ENCODE measurements at regions not wholly inside any gene's neighbourhood (a gene's known extent, or its start where the extent isn't known, plus 50 kb on each side); places are given as distances from the start of the nearest gene placed in this dataset.

- TF ChIP-seq POLR2AphosphoS5 (IDR thresholded peaks at IDR 0.05; ENCODE audit: borderline replicate concordance, low read depth, low read length), result no peak
- TF ChIP-seq EZH2 (IDR thresholded peaks at IDR 0.05), result no peak
- no peak for TF ChIP-seq FOXP2 (optimal IDR thresholded peaks at IDR 0.05; ENCODE audit: control extremely low read depth, extremely low read length, insufficient read depth)
These were observed 226.1 kb upstream of the SH3BP4 start for GRCh38 chr2:234725528-234726264.
